Amniotic epithelial cell (primary cell): ENCODE measurements at regions not wholly inside any gene's neighbourhood (a gene's known extent, or its start where the extent isn't known, plus 50 kb on each side); places are given as distances from the start of the nearest gene placed in this dataset.
"Not testable (repeated sequence)": the region's sequence is repeated elsewhere in the genome, so short reads cannot be mapped to it uniquely, and the experiment has no call there.

Experiments used
- DNase-seq: peaks from one replicate; pipeline ENCODE4 v3.0.0-alpha.2; 2010; ENCODE audit warnings: low read depth

- DNase-seq: no peak
These were observed 615.0 kb downstream of the C6orf118 start for GRCh38 chr6:164694386-164694785.

GRCh38 chr6:164693944-164694343 lies 615.5 kb downstream of the C6orf118 start:
- DNase-seq: no peak

- DNase-seq: no peak
These were observed 616.5 kb downstream of the C6orf118 start for GRCh38 chr6:164692772-164693510.

- DNase-seq: no peak
These were observed 618.5 kb downstream of the C6orf118 start for GRCh38 chr6:164690702-164691500.

- no peak for DNase-seq
These were observed 619.2 kb downstream of the C6orf118 start for GRCh38 chr6:164690241-164690640.

- DNase-seq: no peak
These were observed 644.1 kb downstream of the C6orf118 start for GRCh38 chr6:164665328-164665727.

GRCh38 chr6:164663634-164664033 lies 645.8 kb downstream of the C6orf118 start:
- DNase-seq: no peak

- DNase-seq: no peak
These were observed 647.7 kb downstream of the C6orf118 start for GRCh38 chr6:164661716-164662115.

GRCh38 chr6:164660781-164661180 lies 648.6 kb downstream of the C6orf118 start:
- no peak for DNase-seq

GRCh38 chr6:164640956-164641355 lies 668.4 kb downstream of the C6orf118 start:
- no peak for DNase-seq

- DNase-seq: no peak
These were observed 681.0 kb downstream of the C6orf118 start for GRCh38 chr6:164628302-164628931.

GRCh38 chr6:164616917-164617524 lies 692.4 kb downstream of the C6orf118 start:
- DNase-seq: no peak

GRCh38 chr6:164612751-164613150 lies 696.7 kb downstream of the C6orf118 start:
- no peak for DNase-seq

- not testable (repeated sequence) for DNase-seq
These were observed 698.5 kb downstream of the C6orf118 start for GRCh38 chr6:164610859-164611258.

GRCh38 chr6:164602415-164602814 lies 707.0 kb downstream of the C6orf118 start:
- not testable (repeated sequence) for DNase-seq

GRCh38 chr6:164581563-164581962 lies 727.8 kb downstream of the C6orf118 start:
- DNase-seq: no peak

- DNase-seq: no peak
These were observed 730.4 kb downstream of the C6orf118 start for GRCh38 chr6:164579035-164579434.

- DNase-seq: no peak
These were observed 730.8 kb downstream of the C6orf118 start for GRCh38 chr6:164578616-164579015.

GRCh38 chr6:164570801-164571200 lies 738.6 kb downstream of the C6orf118 start:
- no peak for DNase-seq

- no peak for DNase-seq
These were observed 739.9 kb downstream of the C6orf118 start for GRCh38 chr6:164569509-164569908.

- no peak for DNase-seq
These were observed 745.5 kb downstream of the C6orf118 start for GRCh38 chr6:164563924-164564323.

GRCh38 chr6:164561656-164562055 lies 747.7 kb downstream of the C6orf118 start:
- DNase-seq: no peak
